GM18507 (cell line): ENCODE measurements at regions not wholly inside any gene's neighbourhood (a gene's known extent, or its start where the extent isn't known, plus 50 kb on each side); places are given as distances from the start of the nearest gene placed in this dataset.
"Not testable (repeated sequence)": the region's sequence is repeated elsewhere in the genome, so short reads cannot be mapped to it uniquely, and the experiment has no call there.

ENCODE experiments used
- DNase-seq: peaks from one replicate; pipeline ENCODE4 v3.0.0; 2011; ENCODE audit warnings: low read depth; ENCODE audit not compliant: insufficient read length; ENCODE audit errors: extremely low spot score
- FAIRE-seq: peaks from 2 replicates; lab custom pipeline; 2011; peaks lifted over from hg19 to GRCh38; lab: Jason Lieb, UNC

- DNase-seq (no peak), FAIRE-seq (no peak)
These were observed 517.3 kb downstream of the SOX6 start for GRCh38 chr11:15839061-15839460.

DNA sequence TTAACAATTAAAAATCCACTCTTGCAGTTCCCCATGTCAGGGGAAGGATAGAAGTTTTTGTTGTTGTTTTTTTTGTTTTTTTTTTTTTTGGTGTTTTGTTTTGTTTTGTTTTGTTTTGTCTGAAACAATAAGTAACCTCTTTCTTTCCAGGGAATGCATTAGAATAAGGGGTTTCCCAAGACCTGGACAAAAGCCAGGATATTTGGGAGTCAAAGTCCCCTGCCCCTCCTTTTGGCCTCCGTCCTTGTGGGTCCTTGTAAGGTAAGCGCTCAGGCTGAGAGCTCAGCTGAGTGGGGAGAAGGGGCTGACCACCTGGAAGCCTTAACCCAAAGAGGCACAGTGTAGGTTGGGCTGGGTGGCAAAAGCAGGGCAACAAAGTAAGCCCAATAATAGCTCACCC lies 515.4 kb downstream of the SOX6 start:
- FAIRE-seq (no peak), DNase-seq (no peak)

- DNase-seq (no peak), FAIRE-seq (no peak)
These were observed 514.2 kb downstream of the SOX6 start for GRCh38 chr11:15841931-15842740.

DNA sequence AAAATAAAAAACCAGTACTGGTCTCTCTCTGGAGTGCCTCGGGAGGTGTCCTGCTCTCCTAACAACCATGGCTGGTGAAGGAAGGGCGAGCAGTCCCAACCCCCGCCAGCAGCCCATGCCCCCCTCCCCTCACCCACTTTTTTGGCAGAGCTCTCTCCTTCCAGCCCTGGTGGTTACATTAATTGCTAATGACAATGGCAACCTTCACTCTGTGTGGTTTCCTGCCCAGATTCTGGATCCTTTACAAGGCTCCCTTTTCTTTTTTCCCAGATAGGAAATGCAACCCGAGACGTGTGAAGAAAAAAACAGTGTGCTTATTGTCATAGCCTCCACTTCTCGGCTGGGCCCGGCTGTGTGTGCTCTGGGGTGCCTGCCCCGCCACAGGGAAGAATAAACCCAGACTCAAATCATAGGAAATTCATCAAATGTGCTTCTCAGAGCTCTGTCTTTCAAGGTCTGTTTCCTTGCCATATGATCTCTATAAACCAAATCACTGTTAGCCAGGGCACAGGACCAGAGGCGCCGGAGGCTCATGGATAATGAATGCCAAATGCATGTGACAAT lies 513.0 kb downstream of the SOX6 start:
- DNase-seq (no peak), FAIRE-seq (no peak)

GRCh38 chr11:15845261-15845660 lies 511.1 kb downstream of the SOX6 start:
- FAIRE-seq: no peak
- DNase-seq: no peak

GRCh38 chr11:15848631-15849168 lies 507.6 kb downstream of the SOX6 start:
- no peak for DNase-seq
- no peak for FAIRE-seq

DNA sequence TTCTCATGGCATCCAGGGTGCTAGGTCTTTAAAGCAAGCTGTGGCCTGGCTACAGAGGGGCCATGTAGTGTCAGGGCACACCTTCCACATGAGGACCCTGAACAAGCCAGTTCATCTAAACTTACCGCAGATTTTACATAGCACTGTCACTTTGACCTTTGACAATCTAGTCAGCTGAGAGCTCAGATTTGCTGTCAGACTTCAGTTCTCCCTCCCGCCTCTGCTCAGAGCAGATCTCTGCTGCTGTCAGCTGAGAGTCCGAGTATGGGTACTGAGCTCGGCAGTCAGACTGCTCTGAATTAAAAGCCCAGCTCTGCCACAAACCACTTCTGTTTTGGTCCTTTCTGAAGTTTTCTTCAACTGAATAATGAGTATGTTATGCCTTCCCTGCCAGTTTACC lies 507.1 kb downstream of the SOX6 start:
- FAIRE-seq: no peak
- no peak for DNase-seq

DNA sequence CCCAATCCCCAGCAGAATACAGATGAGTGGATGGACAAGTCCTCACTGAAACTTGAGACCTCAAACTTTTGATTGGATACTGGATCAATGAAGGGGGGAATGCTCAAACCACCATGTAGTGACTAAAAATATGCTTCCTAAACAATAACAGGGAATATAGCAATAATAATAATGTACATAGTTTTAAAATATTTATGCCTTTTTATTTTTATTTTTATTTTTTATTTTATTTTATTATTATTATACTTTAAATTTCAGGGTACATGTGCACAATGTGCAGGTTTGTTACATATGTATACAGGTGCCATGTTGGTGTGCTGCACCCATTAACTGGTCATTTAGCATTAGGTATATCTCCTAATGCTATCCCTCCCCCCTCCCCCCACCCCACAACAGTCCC lies 506.0 kb downstream of the SOX6 start:
- FAIRE-seq, DNase-seq: not testable (repeated sequence)

GRCh38 chr11:15851051-15851498 lies 505.3 kb downstream of the SOX6 start:
- no peak for DNase-seq
- no peak for FAIRE-seq

DNA sequence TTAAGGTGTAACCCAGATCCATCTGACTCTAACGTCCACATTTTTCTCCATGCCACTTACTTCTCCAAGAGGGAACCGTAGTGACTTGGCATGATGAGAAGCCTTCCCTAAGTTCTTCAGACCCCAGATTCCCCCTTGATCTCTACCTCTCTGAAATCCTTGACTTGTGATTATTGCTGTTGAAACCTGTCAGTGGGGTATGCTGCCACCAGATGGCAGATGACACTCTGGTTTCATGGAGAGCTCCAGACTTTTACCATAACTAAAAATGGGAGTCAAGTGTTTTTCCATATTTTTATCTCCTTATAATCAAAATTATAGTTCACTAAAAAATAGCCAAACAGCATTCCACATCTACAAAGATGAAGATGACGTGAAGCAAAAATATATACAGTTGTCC lies 504.2 kb downstream of the SOX6 start:
- FAIRE-seq (no peak), DNase-seq (no peak)

- FAIRE-seq (no peak), DNase-seq (no peak)
These were observed 502.1 kb downstream of the SOX6 start for GRCh38 chr11:15854245-15854644.

DNA sequence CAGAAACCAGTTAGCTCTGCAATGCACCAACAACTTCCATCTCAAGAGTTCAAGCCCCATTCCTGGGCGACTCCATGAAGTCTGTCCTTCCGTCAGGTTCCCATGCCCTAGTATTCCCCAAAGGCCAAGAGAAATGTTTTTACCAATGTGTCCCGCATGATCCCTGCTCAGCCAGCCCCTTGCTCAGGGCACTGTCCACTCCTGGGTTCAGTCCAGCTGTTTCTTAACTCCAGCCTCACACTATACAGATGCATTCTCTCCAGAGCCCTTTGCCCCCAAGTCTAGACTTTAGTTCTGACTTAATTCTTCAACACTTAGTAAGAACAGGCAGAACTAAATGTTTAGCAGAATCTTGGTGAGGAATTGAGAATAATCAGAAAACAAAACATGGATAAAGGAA lies 497.5 kb downstream of the SOX6 start:
- FAIRE-seq (no peak), DNase-seq (no peak)

DNA sequence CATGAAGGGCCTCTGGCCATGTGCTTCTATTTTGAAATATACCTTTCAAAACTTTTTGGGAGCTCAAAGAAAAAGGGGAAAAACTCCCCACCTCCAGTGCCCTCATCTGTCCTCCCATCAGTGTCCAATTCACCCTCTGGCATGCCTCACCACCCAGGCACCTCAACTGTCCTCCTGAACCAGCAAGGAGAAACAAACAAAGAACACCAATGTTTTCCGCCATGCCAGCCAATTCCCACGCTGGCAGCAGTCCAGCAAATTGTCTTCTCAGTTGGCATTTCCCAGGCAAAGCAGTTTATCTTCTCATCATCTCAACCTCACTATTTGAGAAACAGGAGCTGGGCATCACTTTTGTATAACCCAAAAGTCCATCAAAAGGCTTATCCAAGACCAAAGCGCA lies 496.9 kb downstream of the SOX6 start:
- FAIRE-seq (no peak), DNase-seq (no peak)

GRCh38 chr11:15861256-15861655 lies 495.1 kb downstream of the SOX6 start:
- no peak for DNase-seq
- no peak for FAIRE-seq

GRCh38 chr11:15863411-15863810 lies 492.9 kb downstream of the SOX6 start:
- FAIRE-seq (no peak), DNase-seq (no peak)

DNA sequence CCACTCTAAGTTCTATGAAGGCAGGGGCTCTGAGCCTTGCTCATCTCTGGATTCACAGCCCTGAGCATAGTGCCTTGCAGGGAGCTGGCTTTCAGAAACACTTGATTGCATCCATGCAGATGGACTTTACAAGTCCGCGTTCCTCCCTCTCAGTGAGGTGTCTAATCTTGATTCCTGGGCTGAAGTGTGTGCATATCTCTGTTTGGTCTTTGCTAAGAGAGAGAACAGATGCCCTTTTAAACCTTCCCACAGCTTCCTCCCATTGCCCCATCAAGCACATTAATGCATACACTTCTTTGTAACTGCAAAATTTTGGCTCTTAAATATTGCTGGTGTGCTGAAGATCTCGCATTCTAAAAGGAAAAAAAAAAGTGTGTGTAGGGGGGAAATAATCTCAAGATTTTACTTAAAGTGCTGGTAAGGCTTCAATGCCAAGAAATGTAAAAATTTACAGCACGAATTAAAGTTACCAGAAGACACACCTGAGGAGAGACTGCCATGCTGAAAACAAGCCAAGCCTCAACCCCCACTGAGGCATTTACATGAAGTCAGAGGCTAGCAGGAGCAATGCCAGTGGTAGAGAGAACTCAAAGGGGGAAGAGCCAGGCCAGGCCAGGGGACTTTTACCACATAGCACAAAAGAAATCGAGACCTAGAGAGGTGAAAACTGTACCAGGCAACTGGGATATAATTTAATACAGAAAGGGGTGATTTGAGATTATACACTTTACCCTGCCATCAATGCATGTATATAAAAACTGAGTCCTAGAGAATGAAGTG lies 492.1 kb downstream of the SOX6 start:
- DNase-seq (no peak), FAIRE-seq (no peak)

- DNase-seq (no peak), FAIRE-seq (no peak)
These were observed 490.9 kb downstream of the SOX6 start for GRCh38 chr11:15865212-15865987.

GRCh38 chr11:15867871-15868270 lies 488.5 kb downstream of the SOX6 start:
- FAIRE-seq (no peak), DNase-seq (no peak)

GRCh38 chr11:15870911-15871310 lies 485.4 kb downstream of the SOX6 start:
- no peak for DNase-seq
- FAIRE-seq: no peak
